Thyroid gland (tissue), 4 donors: ENCODE measurements at regions not wholly inside any gene's neighbourhood (a gene's known extent, or its start where the extent isn't known, plus 50 kb on each side); places are given as distances from the start of the nearest gene placed in this dataset.

ENCODE experiments used
- DNase-seq, 2 donors: peaks; one replicate each; pipeline ENCODE4 v3.0.0-alpha.2; 2019
- H3K27ac ChIP-seq, 3 donors: fragments of 200-600 bp; sonication (generic); 1 replicate in 2 of 3; 2 replicates in 1 of 3; pipeline ENCODE4 v1.5.1; 2016 to 2019; ENCODE audit warnings: mild to moderate bottlenecking in 1 of 3, moderate library complexity in 1 of 3
- H3K27me3 ChIP-seq: fragments of 200-600 bp; sonication (generic); one replicate; pipeline ENCODE4 v1.5.1; 2019
- H3K36me3 ChIP-seq, 2 donors: fragments of 200-600 bp; sonication (generic); one replicate each; pipeline ENCODE4 v1.5.1; 2016 to 2019
- H3K4me1 ChIP-seq, 2 donors: fragments of 200-600 bp; sonication (generic); one replicate each; pipeline ENCODE4 v1.5.1; 2017 to 2019
- H3K4me3 ChIP-seq, 3 donors: fragments of 200-600 bp; sonication (generic); replicated peaks in 1 of 3; 1 replicate in 2 of 3; 2 replicates in 1 of 3; pipeline ENCODE4 v1.5.1; 2016; ENCODE audit warnings: mild to moderate bottlenecking in 1 of 3
- H3K9me3 ChIP-seq: fragments of 200-600 bp; sonication (generic); one replicate; pipeline ENCODE4 v1.5.1; 2017
- CTCF ChIP-seq, 6 experiments: fragments of 200-600 bp in 3 of 6; fragments of 450-650 bp in 3 of 6; sonication (generic) in 3 of 6; IDR thresholded peaks; one replicate each; pipeline ENCODE4 v1.5.1; 2016 to 2019; ENCODE audit warnings: antibody characterized with exemption in 6 of 6, mild to moderate bottlenecking in 2 of 6, inconsistent platforms in 1 of 6, moderate library complexity in 1 of 6
- POLR2A ChIP-seq, 2 donors: fragments of 450-650 bp; IDR thresholded peaks; one replicate each; pipeline ENCODE4 v1.6.1; 2017; ENCODE audit warnings: antibody characterized with exemption in 2 of 2, mild to moderate bottlenecking in 2 of 2, moderate library complexity in 1 of 2
- WGBS, 2 donors: methylation state at CpG; one replicate each; pipeline ENCODE4 v1.1.5; 2017; 5-methylcytosine and 5-hydroxymethylcytosine counted together
- intact Hi-C: fragments of 100-400 bp; cut with DNase I; formaldehyde crosslinking; loops from one replicate; pipeline ENCODE4 v1.15.1; 2023

DNA sequence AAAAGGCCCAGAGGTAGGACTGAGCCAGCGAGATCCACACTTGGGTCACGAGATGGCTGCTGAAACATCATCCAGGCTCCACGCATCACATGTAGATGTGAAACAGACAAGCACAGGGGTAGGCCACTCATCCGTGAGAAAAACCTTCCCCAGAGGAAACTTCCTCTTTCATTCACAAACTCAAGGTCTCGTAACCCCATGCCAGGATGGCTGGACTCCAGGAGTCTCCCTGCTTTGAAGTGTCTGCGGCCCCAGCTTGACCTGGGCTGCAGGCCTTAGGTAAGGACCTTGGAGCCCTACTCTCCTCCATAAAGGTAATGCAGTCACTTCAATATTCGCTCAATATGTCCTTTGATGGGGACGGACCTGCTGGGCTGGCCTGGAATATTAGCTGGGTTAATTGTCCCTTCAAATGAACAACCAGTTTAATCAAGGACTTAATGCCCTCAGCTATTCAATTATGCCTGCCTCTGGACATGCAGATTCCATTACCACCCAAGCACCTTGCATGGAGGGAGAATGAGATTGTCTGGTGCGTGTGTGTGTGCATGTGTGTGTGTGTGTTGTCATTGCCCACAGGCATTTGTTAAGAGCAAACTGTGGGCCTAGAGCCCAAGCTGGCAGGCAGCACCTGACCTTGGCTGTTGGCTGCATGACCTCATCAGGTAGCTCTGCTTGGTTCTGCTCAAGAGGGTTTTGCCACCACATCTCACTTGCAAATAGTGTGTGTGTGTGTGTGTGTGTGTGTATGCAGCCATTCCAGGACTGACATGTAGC is 186.9 kb upstream of the TLE3 start:
- Histone ChIP-seq H3K36me3 (no peaks in the 10 kb centered on the region), H3K4me1 (peaks cover 37 to 45% of the 10 kb centered on the region in 2 donors), H3K27me3 (no peaks in the 10 kb centered on the region), H3K4me3 (no peak overlapping the region), H3K27ac (peak overlapping the region; percentile 16 to 75 (median 47)), H3K9me3 (no peaks in the 10 kb centered on the region)
- peak; percentile 96 to 97 for DNase-seq
- intact Hi-C loops: loop anchor here (10.0 kb wide), 2 partner anchors 170 to 260 kb away; no protein-coding TSS in a partner anchor
- WGBS, 2 donors: 52 to 73% methylated on average over 8 to 9 of the region's 9 CpGs
- no peak for TF ChIP-seq CTCF (IDR thresholded peaks at IDR 0.05)
- no peak for TF ChIP-seq POLR2A (IDR thresholded peaks at IDR 0.05)

DNA sequence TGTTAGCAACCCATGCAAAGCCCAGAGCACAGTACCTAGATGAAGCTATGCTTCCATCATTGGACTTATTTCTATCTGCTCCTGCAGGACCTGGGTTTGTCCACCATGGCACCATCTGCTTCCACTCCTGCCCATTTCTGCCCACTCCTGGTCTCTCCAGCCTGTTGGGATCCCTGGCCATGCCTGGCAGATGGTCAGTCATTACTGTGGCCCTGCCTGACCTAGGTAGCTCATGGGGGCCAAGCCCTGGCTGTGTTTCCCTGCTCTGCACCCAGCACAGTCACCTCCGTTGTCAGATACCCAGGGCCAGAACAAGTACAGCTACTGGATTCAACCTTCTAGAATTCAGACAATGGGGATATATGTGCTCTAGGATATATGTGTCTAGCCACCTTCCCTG is 185.8 kb upstream of the TLE3 start:
- Histone ChIP-seq H3K27ac (peak overlapping the region in 1 of 3 donors; percentile 75), H3K4me1 (peaks cover 30 to 35% of the 10 kb centered on the region in 2 donors), H3K9me3 (no peaks in the 10 kb centered on the region), H3K4me3 (no peak overlapping the region), H3K27me3 (no peaks in the 10 kb centered on the region), H3K36me3 (no peaks in the 10 kb centered on the region)
- intact Hi-C loops: loop anchor here (10.0 kb wide), 2 partner anchors 169 to 259 kb away; no protein-coding TSS in a partner anchor
- WGBS, 2 donors: 0 to 33% methylated on average over 1 of the region's 1 CpG
- no peak for DNase-seq
- TF ChIP-seq CTCF (IDR thresholded peaks at IDR 0.05) (no peak), POLR2A (IDR thresholded peaks at IDR 0.05) (no peak)

GRCh38 chr15:70281811-70282307 is 184.1 kb upstream of the TLE3 start:
- DNase-seq: no peak
- Histone ChIP-seq H3K36me3 (no peaks in the 10 kb centered on the region), H3K9me3 (no peaks in the 10 kb centered on the region), H3K27me3 (no peaks in the 10 kb centered on the region), H3K4me3 (no peak overlapping the region), H3K4me1 (peaks cover 25 to 28% of the 10 kb centered on the region in 2 donors), H3K27ac (no peak overlapping the region)
- intact Hi-C loops: loop anchor here (10.0 kb wide), 2 partner anchors 167 to 257 kb away; no protein-coding TSS in a partner anchor
- 68 to 69% methylated on average over 4 of the region's 4 CpGs for WGBS, 2 donors
- TF ChIP-seq CTCF (IDR thresholded peaks at IDR 0.05) (no peak), POLR2A (IDR thresholded peaks at IDR 0.05) (no peak)

GRCh38 chr15:70281261-70281810 is 183.6 kb upstream of the TLE3 start:
- no peaks in the 10 kb centered on the region for H3K36me3 ChIP-seq
- TF ChIP-seq CTCF (IDR thresholded peaks at IDR 0.05): no peak
- TF ChIP-seq POLR2A (IDR thresholded peaks at IDR 0.05): no peak
- no peaks in the 10 kb centered on the region for H3K27me3 ChIP-seq
- WGBS, 2 donors: 92 to 95% methylated on average over 3 of the region's 3 CpGs
- DNase-seq: no peak
- peaks cover 20 to 24% of the 10 kb centered on the region in 2 donors for H3K4me1 ChIP-seq
- no peaks in the 10 kb centered on the region for H3K9me3 ChIP-seq
- intact Hi-C loops: loop anchor here (10.0 kb wide), 2 partner anchors 167 to 257 kb away; no protein-coding TSS in a partner anchor
- no peak overlapping the region for H3K27ac ChIP-seq
- no peak overlapping the region for H3K4me3 ChIP-seq

DNA sequence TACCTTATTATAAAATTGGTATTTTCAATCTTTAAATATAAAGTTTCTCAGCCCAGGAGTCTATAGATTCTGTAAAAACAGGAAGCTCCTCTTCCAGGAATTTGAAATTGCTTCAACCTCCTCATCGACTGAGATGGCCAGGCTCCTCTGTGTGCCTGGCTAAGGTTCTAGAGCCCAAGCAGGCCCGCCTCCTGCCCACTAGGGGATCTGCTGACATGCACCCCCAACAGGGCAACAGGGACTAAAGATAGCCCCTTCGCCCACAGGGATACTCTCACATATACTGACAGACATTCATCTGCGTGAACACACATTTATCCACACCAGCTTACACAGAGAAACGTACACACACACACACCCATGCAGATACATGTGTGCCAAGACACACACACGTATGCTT is 183.1 kb upstream of the TLE3 start:
- Histone ChIP-seq H3K9me3 (no peaks in the 10 kb centered on the region), H3K27ac (no peak overlapping the region), H3K4me1 (peaks cover 17 to 20% of the 10 kb centered on the region in 2 donors), H3K36me3 (no peaks in the 10 kb centered on the region), H3K27me3 (no peaks in the 10 kb centered on the region), H3K4me3 (no peak overlapping the region)
- DNase-seq: no peak
- intact Hi-C loops: loop anchor here (10.0 kb wide), 2 partner anchors 166 to 256 kb away; no protein-coding TSS in a partner anchor
- TF ChIP-seq CTCF (IDR thresholded peaks at IDR 0.05) (no peak), POLR2A (IDR thresholded peaks at IDR 0.05) (no peak)
- 91 to 95% methylated on average over 6 of the region's 6 CpGs for WGBS, 2 donors
